ENCODE measurements at regions not wholly inside any gene's neighbourhood (a gene's known extent, or its start where the extent isn't known, plus 50 kb on each side); places are given as distances from the start of the nearest gene placed in this dataset.

GRCh38 chr18:23377669-23378301 lies 75.3 kb upstream of the RIOK3 start:
- TF ChIP-seq CTCF (conservative IDR thresholded peaks at IDR 0.05; ENCODE audit: low read depth, low read length) = no peak
- TF ChIP-seq RAD21 (IDR thresholded peaks at IDR 0.05; ENCODE audit: low read length) = no peak
- no peak for TF ChIP-seq POLR2A (IDR thresholded peaks at IDR 0.05; ENCODE audit: low read depth, low read length)
- peak; percentile 27 for TF ChIP-seq SMC3 (IDR thresholded peaks at IDR 0.05; ENCODE audit: low read depth, low read length)
- TF ChIP-seq BHLHE40 (IDR thresholded peaks at IDR 0.05; ENCODE audit: low read depth, low read length) = peak; percentile 66; the same call in 1 of the 2 replicates
- no peak for TF ChIP-seq USF2 (IDR thresholded peaks at IDR 0.05; ENCODE audit: low read depth, low read length)
- no peak for TF ChIP-seq MXI1 (IDR thresholded peaks at IDR 0.05; ENCODE audit: borderline replicate concordance, low read depth, low read length)
- no peak for TF ChIP-seq RFX5 (IDR thresholded peaks at IDR 0.05; ENCODE audit: low read depth, low read length)

Measured in IMR-90 (cell line).